ENCODE measurements at regions not wholly inside any gene's neighbourhood (a gene's known extent, or its start where the extent isn't known, plus 50 kb on each side); places are given as distances from the start of the nearest gene placed in this dataset.

GRCh38 chr15:62909257-62909656 is 133.3 kb upstream of the TPM1 start:
- Histone ChIP-seq H3K4me2 (no peak overlapping the region), H3K27me3 (ENCODE audit: insufficient read depth, low read depth) (no peaks in the 10 kb centered on the region), H2AFZ (no peak overlapping the region), H3F3A (ENCODE audit: insufficient read depth, low read depth) (no peaks in the 10 kb centered on the region), H3K4me3 (no peak overlapping the region), H4K20me1 (ENCODE audit: insufficient read depth) (no peaks in the 10 kb centered on the region), H3K79me2 (ENCODE audit: low read depth) (no peaks in the 10 kb centered on the region), H3K36me3 (ENCODE audit: low read depth) (no peaks in the 10 kb centered on the region), H3K4me1 (replicated peaks; ENCODE audit: insufficient read depth) (no peaks in the 10 kb centered on the region), H3K9me2 (ENCODE audit: insufficient read depth) (no peaks in the 10 kb centered on the region), H3K9me3 (ENCODE audit: insufficient read depth, low read depth) (no peaks in the 10 kb centered on the region), H3K27ac (no peak overlapping the region)
- intact Hi-C loops (cut with micrococcal nuclease; ENCODE audit: unreplicated experiment): no loop called here
- no TSS peak for BruUV-seq (replicated peaks)
- CTCF ChIA-PET: no interaction called here
- no peak for DNase-seq
- POLR2A ChIA-PET (ENCODE audit: unreplicated experiment): interaction anchor here (0.5 kb wide), 1 partner anchor 139 kb away, joined by 4 read pairs; no protein-coding TSS in a partner anchor
- TF ChIP-seq EZH2 (IDR thresholded peaks at IDR 0.05; ENCODE audit: low read depth): no peak
- TF ChIP-seq CTCF (conservative IDR thresholded peaks at IDR 0.05): no peak

- no TSS peak for BruUV-seq (replicated peaks)
- Histone ChIP-seq H3K9me2 (ENCODE audit: insufficient read depth) (no peaks in the 10 kb centered on the region), H3K9me3 (ENCODE audit: insufficient read depth, low read depth) (no peaks in the 10 kb centered on the region), H3K4me3 (no peak overlapping the region), H4K20me1 (ENCODE audit: insufficient read depth) (no peaks in the 10 kb centered on the region), H3K4me2 (no peak overlapping the region), H3K79me2 (ENCODE audit: low read depth) (no peaks in the 10 kb centered on the region), H3K27me3 (ENCODE audit: insufficient read depth, low read depth) (no peaks in the 10 kb centered on the region), H3K27ac (no peak overlapping the region), H3K4me1 (replicated peaks; ENCODE audit: insufficient read depth) (0 out of 2 replicates have a peak, but pooled peaks cover 9% of the 10 kb centered on the region), H3F3A (ENCODE audit: insufficient read depth, low read depth) (no peaks in the 10 kb centered on the region), H2AFZ (no peak overlapping the region), H3K36me3 (ENCODE audit: low read depth) (no peaks in the 10 kb centered on the region)
- TF ChIP-seq EZH2 (IDR thresholded peaks at IDR 0.05; ENCODE audit: low read depth) (no peak), CTCF (conservative IDR thresholded peaks at IDR 0.05) (no peak)
- intact Hi-C loops (cut with micrococcal nuclease; ENCODE audit: unreplicated experiment): no loop called here
- POLR2A ChIA-PET (ENCODE audit: unreplicated experiment): interaction anchor here (0.6 kb wide), 1 partner anchor 133 kb away, joined by 19 read pairs; no protein-coding TSS in a partner anchor
- CTCF ChIA-PET: no interaction called here
- DNase-seq: no peak
These were observed 130.3 kb upstream of the TPM1 start for GRCh38 chr15:62912282-62912681.

- no TSS peak for BruUV-seq (replicated peaks)
- CTCF ChIA-PET: no interaction called here
- DNase-seq: no peak
- POLR2A ChIA-PET (ENCODE audit: unreplicated experiment): interaction anchor here (0.6 kb wide), 1 partner anchor 132 kb away, joined by 19 read pairs; no protein-coding TSS in a partner anchor
- TF ChIP-seq EZH2 (IDR thresholded peaks at IDR 0.05; ENCODE audit: low read depth): no peak
- no peak for TF ChIP-seq CTCF (conservative IDR thresholded peaks at IDR 0.05)
- H3K4me3 ChIP-seq: no peak overlapping the region
- H3F3A ChIP-seq (ENCODE audit: insufficient read depth, low read depth): no peaks in the 10 kb centered on the region
- H2AFZ ChIP-seq: no peak overlapping the region
- H4K20me1 ChIP-seq (ENCODE audit: insufficient read depth): no peaks in the 10 kb centered on the region
- no peaks in the 10 kb centered on the region for H3K9me3 ChIP-seq (ENCODE audit: insufficient read depth, low read depth)
- intact Hi-C loops (cut with micrococcal nuclease; ENCODE audit: unreplicated experiment): no loop called here
- H3K27ac ChIP-seq: no peak overlapping the region
- 0 out of 2 replicates have a peak, but pooled peaks cover 9% of the 10 kb centered on the region for H3K4me1 ChIP-seq (replicated peaks; ENCODE audit: insufficient read depth)
- no peaks in the 10 kb centered on the region for H3K36me3 ChIP-seq (ENCODE audit: low read depth)
- H3K9me2 ChIP-seq (ENCODE audit: insufficient read depth): no peaks in the 10 kb centered on the region
- no peaks in the 10 kb centered on the region for H3K27me3 ChIP-seq (ENCODE audit: insufficient read depth, low read depth)
- no peaks in the 10 kb centered on the region for H3K79me2 ChIP-seq (ENCODE audit: low read depth)
- H3K4me2 ChIP-seq: no peak overlapping the region
These were observed 129.7 kb upstream of the TPM1 start for GRCh38 chr15:62912808-62913207.
